ENCODE measurements at regions not wholly inside any gene's neighbourhood (a gene's known extent, or its start where the extent isn't known, plus 50 kb on each side); places are given as distances from the start of the nearest gene placed in this dataset.

DNA sequence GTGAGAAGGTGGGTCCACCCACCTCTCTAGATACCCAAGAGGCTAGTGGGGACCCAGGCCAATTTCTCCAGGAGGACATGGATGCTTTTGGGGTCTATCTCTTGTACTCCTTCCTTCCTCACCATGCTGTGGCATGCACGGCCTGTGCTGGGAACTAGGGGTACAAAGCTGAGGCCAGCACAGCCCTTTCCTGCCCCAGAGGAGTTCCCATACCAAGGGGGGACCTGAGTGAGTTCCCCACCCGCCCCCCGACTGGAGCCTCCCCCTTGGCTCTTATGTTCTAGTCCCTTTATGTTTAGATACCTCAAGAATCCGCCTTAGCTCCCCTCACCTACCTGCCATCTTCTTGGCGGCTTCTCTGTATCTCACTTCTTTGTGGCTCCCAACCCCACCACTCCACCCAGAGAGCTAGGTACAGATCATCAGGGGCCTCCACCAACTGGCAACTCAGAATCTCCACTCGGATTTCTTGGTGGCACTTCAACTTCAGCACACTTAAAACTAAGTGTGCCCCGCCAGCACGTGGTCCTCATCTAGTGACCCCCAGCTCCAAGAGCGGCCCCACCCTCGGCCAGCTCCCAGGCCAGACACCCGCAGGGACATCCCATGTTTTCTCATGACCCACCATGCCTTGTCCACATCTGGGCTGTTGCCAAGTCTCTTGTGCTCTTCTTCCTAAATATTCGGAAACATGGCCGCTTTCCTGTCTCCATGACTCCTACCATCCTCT is 115.2 kb upstream of the RTL1 start:
- H3K9ac ChIP-seq (ENCODE audit: low read depth in 2 of 2, low read length in 2 of 2) = no peak overlapping the region
- intact Hi-C loops (cut with DNase I) = no loop called here
- peak; percentile 4 for DNase-seq
- H3K36me3 ChIP-seq = no peaks in the 10 kb centered on the region
- no peak overlapping the region for H3K27ac ChIP-seq
- TF ChIP-seq, protein P1, sequence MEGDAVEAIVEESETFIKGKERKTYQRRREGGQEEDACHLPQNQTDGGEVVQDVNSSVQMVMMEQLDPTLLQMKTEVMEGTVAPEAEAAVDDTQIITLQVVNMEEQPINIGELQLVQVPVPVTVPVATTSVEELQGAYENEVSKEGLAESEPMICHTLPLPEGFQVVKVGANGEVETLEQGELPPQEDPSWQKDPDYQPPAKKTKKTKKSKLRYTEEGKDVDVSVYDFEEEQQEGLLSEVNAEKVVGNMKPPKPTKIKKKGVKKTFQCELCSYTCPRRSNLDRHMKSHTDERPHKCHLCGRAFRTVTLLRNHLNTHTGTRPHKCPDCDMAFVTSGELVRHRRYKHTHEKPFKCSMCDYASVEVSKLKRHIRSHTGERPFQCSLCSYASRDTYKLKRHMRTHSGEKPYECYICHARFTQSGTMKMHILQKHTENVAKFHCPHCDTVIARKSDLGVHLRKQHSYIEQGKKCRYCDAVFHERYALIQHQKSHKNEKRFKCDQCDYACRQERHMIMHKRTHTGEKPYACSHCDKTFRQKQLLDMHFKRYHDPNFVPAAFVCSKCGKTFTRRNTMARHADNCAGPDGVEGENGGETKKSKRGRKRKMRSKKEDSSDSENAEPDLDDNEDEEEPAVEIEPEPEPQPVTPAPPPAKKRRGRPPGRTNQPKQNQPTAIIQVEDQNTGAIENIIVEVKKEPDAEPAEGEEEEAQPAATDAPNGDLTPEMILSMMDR (IDR thresholded peaks at IDR 0.05) = no peak
- H3K4me3 ChIP-seq = no peak overlapping the region
- H3K27me3 ChIP-seq = no peaks in the 10 kb centered on the region
- H3K4me1 ChIP-seq = no peaks in the 10 kb centered on the region
- no peaks in the 10 kb centered on the region for H3K9me3 ChIP-seq

- intact Hi-C loops (cut with DNase I) = no loop called here
- no peak overlapping the region for H3K4me3 ChIP-seq
- no peaks in the 10 kb centered on the region for H3K27me3 ChIP-seq
- H3K4me1 ChIP-seq = no peaks in the 10 kb centered on the region
- no peaks in the 10 kb centered on the region for H3K36me3 ChIP-seq
- H3K27ac ChIP-seq = no peak overlapping the region
- peak; percentile 13 for DNase-seq
- H3K9me3 ChIP-seq = no peaks in the 10 kb centered on the region
- no peak overlapping the region for H3K9ac ChIP-seq (ENCODE audit: low read depth in 2 of 2, low read length in 2 of 2)
- TF ChIP-seq, protein P1 (IDR thresholded peaks at IDR 0.05) = no peak
Observed at GRCh38 chr14:101019541-101019940, 116.0 kb upstream of the RTL1 start.

GRCh38 chr14:101019990-101020710 is 116.6 kb upstream of the RTL1 start:
- H3K27ac ChIP-seq = no peak overlapping the region
- H3K4me1 ChIP-seq = no peaks in the 10 kb centered on the region
- peak; percentile 9 for DNase-seq
- H3K9me3 ChIP-seq = no peaks in the 10 kb centered on the region
- H3K4me3 ChIP-seq = no peak overlapping the region
- no peak overlapping the region for H3K9ac ChIP-seq (ENCODE audit: low read depth in 2 of 2, low read length in 2 of 2)
- H3K36me3 ChIP-seq = no peaks in the 10 kb centered on the region
- H3K27me3 ChIP-seq = no peaks in the 10 kb centered on the region
- TF ChIP-seq, protein P1 (IDR thresholded peaks at IDR 0.05) = no peak
- intact Hi-C loops (cut with DNase I) = no loop called here

GRCh38 chr14:101020834-101021370 is 117.4 kb upstream of the RTL1 start:
- no peaks in the 10 kb centered on the region for H3K9me3 ChIP-seq
- no peak overlapping the region for H3K9ac ChIP-seq (ENCODE audit: low read depth in 2 of 2, low read length in 2 of 2)
- H3K4me1 ChIP-seq = no peaks in the 10 kb centered on the region
- TF ChIP-seq, protein P1 (IDR thresholded peaks at IDR 0.05) = no peak
- intact Hi-C loops (cut with DNase I) = no loop called here
- no peaks in the 10 kb centered on the region for H3K27me3 ChIP-seq
- no peak overlapping the region for H3K27ac ChIP-seq
- H3K36me3 ChIP-seq = no peaks in the 10 kb centered on the region
- peak; percentile 6 for DNase-seq
- no peak overlapping the region for H3K4me3 ChIP-seq

GRCh38 chr14:101022121-101022520 is 118.6 kb upstream of the RTL1 start:
- H3K9ac ChIP-seq (ENCODE audit: low read depth in 2 of 2, low read length in 2 of 2) = no peak overlapping the region
- intact Hi-C loops (cut with DNase I) = no loop called here
- DNase-seq = peak; percentile 5

More at GRCh38 chr14:101022121-101022520, 118.6 kb upstream of the RTL1 start:
- Histone ChIP-seq H3K36me3 (no peaks in the 10 kb centered on the region), H3K27ac (no peak overlapping the region), H3K27me3 (no peaks in the 10 kb centered on the region), H3K9me3 (no peaks in the 10 kb centered on the region), H3K4me1 (no peaks in the 10 kb centered on the region), H3K4me3 (no peak overlapping the region)
- TF ChIP-seq, protein P1 (IDR thresholded peaks at IDR 0.05) = no peak

Measured in colonic mucosa (tissue), 4 donors.